Nucleus accumbens (tissue), 56 donors: ENCODE measurements at regions not wholly inside any gene's neighbourhood (a gene's known extent, or its start where the extent isn't known, plus 50 kb on each side); places are given as distances from the start of the nearest gene placed in this dataset.
"Not testable (repeated sequence)": the region's sequence is repeated elsewhere in the genome, so short reads cannot be mapped to it uniquely, and the experiment has no call there.

Source experiments
- DNase-seq, 56 donors: peaks; one replicate each; lab custom pipeline; 2025; lab: John Stamatoyannopoulos, UW

GRCh38 chr12:107144441-107144840 lies 51.1 kb upstream of the CRY1 start:
- DNase-seq, result no peak

GRCh38 chr12:107144990-107145389 lies 51.6 kb upstream of the CRY1 start:
- DNase-seq, result no peak

GRCh38 chr12:107145397-107145796 lies 52.0 kb upstream of the CRY1 start:
- no peak for DNase-seq

GRCh38 chr12:107148107-107148506 lies 54.8 kb upstream of the CRY1 start:
- no peak for DNase-seq

- no peak for DNase-seq
Observed at GRCh38 chr12:107152315-107152714, 59.0 kb upstream of the CRY1 start.

- no peak for DNase-seq
Observed at GRCh38 chr12:107159384-107159900, 66.1 kb upstream of the CRY1 start.

- no peak for DNase-seq
Observed at GRCh38 chr12:107163413-107163812, 70.1 kb upstream of the CRY1 start.

GRCh38 chr12:107164392-107164791 lies 71.0 kb upstream of the CRY1 start:
- no peak for DNase-seq

GRCh38 chr12:107165581-107165980 lies 72.2 kb upstream of the CRY1 start:
- DNase-seq, result no peak

GRCh38 chr12:107167756-107168155 lies 74.4 kb upstream of the CRY1 start:
- DNase-seq, result no peak

- no peak for DNase-seq
Observed at GRCh38 chr12:107169200-107169599, 75.9 kb upstream of the CRY1 start.

- DNase-seq, result no peak
Observed at GRCh38 chr12:107178776-107179175, 85.4 kb upstream of the CRY1 start.

GRCh38 chr12:107179871-107180270 lies 86.5 kb upstream of the CRY1 start:
- no peak for DNase-seq

- DNase-seq, result no peak
Observed at GRCh38 chr12:107180272-107180671, 86.9 kb upstream of the CRY1 start.

GRCh38 chr12:107184359-107184930 lies 91.1 kb upstream of the CRY1 start:
- no peak for DNase-seq

GRCh38 chr12:107196681-107197080 lies 103.3 kb upstream of the CRY1 start:
- no peak for DNase-seq

- DNase-seq, result no peak
Observed at GRCh38 chr12:107200394-107200793, 107.0 kb upstream of the CRY1 start.

- DNase-seq, result no peak
Observed at GRCh38 chr12:107207931-107208525, 114.7 kb upstream of the CRY1 start.

- not testable (repeated sequence) for DNase-seq
Observed at GRCh38 chr12:107209700-107210099, 116.4 kb upstream of the CRY1 start.

- DNase-seq, result not testable (repeated sequence)
Observed at GRCh38 chr12:107214373-107214773, 121.0 kb upstream of the CRY1 start.

- DNase-seq, result not testable (repeated sequence)
Observed at GRCh38 chr12:107216411-107216810, 123.1 kb upstream of the CRY1 start.

- DNase-seq, result no peak
Observed at GRCh38 chr12:107219301-107219700, 126.0 kb upstream of the CRY1 start.

GRCh38 chr12:107221913-107222312 lies 128.6 kb upstream of the CRY1 start:
- no peak for DNase-seq
